GM21825 (cell line): ENCODE measurements at regions not wholly inside any gene's neighbourhood (a gene's known extent, or its start where the extent isn't known, plus 50 kb on each side); places are given as distances from the start of the nearest gene placed in this dataset.
A peak's percentile ranks its signal among the peaks of the same experiment; 100 is the strongest.
"Not testable (repeated sequence)": the region's sequence is repeated elsewhere in the genome, so short reads cannot be mapped to it uniquely, and the experiment has no call there.

Experiments
- ATAC-seq: cut with Tn5 transposase; IDR thresholded peaks from one replicate; pipeline ENCODE4 v1.9.1; 2021; ENCODE audit warnings: mild to moderate bottlenecking, moderate library complexity; ENCODE audit not compliant: unreplicated experiment

- ATAC-seq, result no peak
Measured at GRCh38 chr6:99801805-99802204, 192.2 kb downstream of the MCHR2 start.

DNA sequence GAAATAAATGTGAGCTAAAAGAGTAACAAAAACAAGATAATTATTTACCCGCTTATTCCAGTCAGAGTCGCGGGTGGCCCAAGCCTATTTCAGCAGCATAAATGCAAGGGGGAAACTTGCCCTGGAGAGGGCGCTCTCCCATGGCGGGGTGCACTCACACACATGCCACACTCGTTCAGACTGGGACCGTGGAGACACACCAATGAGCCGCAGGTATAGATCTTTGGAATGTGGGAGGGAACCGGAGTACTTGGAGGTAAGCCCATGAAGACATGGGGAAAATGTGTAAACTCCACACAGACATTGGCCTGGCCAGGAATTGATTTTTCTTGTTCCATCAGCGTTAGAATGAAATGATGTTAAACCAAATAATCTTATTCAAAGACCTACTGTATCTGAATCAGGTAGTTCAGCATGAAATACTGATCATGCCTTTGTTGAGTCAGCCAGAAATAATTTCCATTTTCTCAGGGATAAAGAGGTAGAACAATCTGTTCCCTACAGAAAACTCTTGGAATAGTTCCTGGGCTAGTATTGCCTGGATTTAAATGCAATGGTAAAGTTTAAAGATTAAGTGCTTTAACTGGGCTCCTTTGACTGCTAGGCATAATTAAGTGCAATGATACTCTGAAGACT is 191.5 kb downstream of the MCHR2 start:
- no peak for ATAC-seq

DNA sequence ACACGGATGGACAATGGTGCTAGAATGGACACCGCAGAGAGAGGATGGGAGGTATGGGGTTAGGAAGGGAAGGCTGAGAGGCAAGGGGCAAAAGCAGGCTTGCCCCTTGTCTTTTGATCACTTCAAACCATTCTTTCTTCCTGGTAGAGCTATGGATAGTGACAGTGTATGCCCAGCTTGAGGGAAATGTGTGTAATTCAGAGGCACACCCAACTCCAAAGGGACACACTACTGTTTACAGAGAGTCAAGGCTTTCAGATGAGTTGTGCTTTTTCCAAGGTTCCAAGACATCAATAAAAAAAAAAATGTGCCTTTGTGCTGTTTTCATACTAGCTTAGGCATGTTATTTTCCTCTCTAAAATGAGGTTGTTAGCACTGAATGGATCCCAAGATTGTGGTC is 185.0 kb downstream of the MCHR2 start:
- ATAC-seq, result no peak

DNA sequence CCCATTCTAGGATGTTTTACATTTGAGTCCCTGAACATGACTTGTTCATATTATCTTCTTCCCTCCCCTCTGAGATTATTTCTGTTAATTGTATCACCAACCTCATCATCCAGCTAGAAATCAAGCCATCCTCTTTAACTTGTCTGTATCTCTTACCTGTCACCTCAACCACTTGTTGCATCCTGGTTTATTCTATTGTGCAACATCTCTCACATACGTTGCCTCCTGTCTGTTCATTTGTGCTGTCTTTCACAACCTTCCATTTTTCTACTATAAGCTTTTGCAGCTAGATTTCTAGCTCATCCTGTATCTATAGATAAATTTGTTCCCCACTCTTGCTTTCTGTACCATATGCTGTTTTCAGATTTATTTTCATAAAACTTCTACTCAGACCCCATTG is 183.7 kb downstream of the MCHR2 start:
- no peak for ATAC-seq

DNA sequence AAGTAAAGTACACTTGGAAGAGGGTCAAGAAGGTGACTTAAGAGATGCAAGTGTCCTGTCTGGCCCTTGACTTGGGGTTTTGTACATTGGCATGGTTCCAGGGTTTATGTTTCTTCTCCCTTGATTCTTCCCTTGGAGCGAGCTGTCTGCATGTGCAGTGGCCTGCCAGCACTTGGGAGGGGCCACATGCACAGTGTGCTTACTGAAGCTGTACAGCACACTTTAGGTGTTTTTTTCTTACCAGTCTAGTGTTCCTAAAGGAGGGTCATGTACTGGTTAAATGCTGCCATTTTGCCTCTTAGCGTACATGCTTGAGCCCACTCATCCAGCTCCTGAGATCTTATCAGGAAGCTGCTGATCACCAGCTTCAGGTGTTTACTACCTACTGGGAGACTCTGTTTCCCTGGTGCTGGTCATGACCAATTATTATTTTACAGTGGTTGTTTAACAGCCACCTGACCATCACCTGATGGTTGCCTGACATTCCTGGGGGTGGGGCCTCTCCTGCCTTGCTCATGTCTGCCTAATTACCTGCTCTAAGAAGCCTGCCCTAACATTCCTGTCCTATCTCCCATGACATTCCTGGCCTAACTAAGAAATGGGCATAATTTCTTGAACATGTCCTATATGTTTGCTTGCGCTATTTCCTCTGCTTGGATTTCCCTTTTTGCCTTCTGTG is 182.9 kb downstream of the MCHR2 start:
- no peak for ATAC-seq

GRCh38 chr6:99811636-99812035 is 182.4 kb downstream of the MCHR2 start:
- ATAC-seq, result no peak

DNA sequence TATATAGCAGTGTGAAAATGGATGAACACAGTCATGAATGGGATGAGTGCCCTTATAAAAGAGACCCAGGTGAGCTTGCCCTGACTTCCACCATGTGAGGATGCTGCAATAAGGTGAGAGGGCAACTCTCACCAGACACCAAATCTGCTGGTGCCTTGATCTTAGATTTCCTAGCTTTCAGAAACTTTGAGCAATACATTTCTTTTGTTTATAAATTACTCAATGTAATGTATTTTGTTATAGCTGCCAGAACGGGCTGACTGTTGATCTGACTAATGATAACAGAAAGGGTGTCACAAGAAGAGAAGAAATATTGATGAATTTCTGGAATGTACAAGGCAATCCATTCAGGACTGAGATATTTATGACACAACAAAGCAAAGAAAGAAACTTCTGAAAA is 180.5 kb downstream of the MCHR2 start:
- no peak for ATAC-seq

DNA sequence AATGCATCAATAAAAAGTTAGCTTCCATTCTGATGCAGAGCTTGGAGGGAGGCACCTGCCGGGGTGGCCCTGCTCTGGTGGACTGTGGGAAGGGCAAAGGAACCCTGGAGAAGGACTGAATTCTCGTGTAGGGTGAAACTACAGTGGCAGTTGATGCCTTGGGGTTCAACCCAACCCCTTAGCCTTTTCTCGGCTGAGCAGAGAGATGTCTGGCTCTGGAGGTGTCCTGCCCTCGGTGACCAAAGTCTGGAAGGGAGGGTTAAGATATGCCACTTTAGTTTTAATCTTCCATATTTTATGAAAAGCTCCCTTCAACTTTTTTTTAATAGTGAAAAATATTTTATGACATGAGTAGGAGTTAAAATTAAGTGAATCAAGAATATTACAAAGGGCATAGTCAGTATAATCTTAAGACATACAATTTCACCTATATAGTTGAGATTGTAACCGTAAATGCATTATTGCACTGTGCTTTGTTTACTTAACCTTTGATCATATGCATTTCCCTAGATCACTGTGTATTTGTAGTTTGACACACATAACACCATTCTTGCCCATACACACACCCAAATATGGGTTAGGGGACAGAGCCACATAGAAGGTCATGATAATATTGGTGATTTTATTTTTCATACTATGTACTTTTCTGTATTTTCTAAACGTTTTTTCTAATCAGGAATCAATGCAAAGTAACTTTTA is 179.6 kb downstream of the MCHR2 start:
- no peak for ATAC-seq

- ATAC-seq, result no peak
Measured at GRCh38 chr6:99816795-99817194, 177.2 kb downstream of the MCHR2 start.

DNA sequence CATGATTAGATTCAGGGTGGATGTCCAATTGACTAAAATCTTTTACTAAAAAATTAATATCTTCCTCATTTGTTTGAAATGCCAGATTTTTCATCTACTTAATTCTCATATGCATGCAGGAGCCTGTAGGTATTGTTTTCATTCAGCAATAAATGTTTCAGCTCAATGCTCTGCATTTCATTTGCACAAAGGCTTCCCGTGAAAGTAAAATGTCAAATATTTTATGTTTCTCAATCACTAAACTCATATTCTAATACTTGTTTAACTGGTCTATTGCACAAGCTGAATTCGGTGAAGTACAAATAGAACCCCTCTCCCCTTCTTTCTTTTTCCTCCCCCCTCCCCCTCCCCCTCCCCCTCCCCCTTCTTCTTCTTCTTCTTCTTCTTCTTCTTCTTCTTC is 175.9 kb downstream of the MCHR2 start:
- no peak for ATAC-seq

GRCh38 chr6:99819853-99820252 is 174.2 kb downstream of the MCHR2 start:
- no peak for ATAC-seq

- ATAC-seq, result no peak
Measured at GRCh38 chr6:99821164-99821563, 172.9 kb downstream of the MCHR2 start.

DNA sequence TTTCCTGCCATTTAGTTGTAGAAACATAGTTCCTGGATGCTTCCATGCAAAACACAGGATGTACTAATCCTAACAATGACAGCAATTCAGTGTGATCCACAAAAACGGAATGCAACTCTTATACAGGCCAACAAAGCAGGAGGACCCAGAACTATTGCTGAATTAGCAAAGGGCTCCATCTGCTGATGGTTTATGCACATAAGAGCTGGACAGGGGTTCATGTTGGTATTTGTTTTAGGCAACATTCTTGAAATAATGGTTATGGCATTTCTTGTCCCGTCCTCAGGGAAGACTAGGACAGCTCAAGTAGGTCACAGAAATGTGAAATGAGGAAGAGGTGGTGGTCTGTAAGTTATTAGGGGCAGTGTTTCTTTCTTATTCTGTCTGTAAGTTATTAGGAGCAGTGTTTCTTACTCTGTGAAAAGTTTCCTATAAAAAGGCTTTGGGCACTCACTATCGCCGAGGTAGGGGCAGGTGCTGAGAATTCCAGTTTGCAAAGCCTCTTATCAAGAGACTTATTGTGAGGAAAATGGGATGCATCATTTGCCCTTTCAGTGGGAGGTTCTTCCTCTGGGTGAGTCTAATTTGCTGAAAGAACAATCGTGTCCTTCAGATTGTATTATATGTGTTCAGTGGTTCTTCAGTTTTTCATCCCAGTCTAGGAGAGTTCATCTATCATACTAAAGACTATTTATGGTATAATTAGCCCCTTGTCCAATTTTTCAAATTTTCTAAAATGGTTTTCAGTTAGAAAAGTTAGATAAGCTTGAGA is 171.1 kb downstream of the MCHR2 start:
- peak; percentile 73 for ATAC-seq

GRCh38 chr6:99823513-99824235 is 170.3 kb downstream of the MCHR2 start:
- not testable (repeated sequence) for ATAC-seq

- ATAC-seq, result no peak
Measured at GRCh38 chr6:99833034-99833433, 161.0 kb downstream of the MCHR2 start.

DNA sequence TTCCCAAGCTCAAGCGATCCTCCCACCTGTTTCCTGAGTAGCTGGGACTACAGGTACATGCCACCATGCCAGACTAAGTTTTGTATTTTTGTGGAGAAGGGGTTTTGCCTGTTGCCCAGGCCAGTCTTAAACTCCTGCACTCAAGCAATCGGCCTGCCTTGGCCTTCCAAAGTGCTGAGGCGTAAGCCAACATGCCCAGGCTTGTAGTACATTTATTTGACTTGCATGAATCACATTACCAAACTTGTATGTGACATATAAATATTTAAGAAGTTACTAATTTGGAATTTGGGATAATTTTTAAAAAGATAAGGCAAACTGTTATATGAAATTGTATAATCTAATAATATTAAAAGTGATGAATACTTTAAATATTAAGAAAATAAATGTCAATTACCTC is 157.6 kb downstream of the MCHR2 start:
- ATAC-seq, result no peak

- ATAC-seq, result no peak
Measured at GRCh38 chr6:99838607-99839006, 155.4 kb downstream of the MCHR2 start.

DNA sequence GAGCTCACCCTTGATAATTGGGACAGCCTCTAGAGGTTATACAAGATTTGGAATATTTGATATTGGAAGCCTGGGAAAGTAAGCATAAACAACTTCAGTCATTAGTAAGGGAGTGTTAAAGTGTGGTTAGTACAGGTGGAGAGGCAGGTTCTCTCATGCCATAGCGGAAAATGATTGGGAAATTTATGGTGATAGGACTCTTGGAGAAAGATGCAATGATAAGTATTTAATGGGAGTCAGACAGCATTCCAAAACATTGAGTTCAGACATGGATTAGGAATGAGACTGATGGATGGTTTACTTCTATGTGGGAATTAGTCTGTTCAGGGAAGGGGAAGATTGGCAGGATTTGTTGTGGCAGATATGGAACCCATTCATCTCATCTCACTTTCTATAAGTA is 152.7 kb downstream of the MCHR2 start:
- no peak for ATAC-seq

DNA sequence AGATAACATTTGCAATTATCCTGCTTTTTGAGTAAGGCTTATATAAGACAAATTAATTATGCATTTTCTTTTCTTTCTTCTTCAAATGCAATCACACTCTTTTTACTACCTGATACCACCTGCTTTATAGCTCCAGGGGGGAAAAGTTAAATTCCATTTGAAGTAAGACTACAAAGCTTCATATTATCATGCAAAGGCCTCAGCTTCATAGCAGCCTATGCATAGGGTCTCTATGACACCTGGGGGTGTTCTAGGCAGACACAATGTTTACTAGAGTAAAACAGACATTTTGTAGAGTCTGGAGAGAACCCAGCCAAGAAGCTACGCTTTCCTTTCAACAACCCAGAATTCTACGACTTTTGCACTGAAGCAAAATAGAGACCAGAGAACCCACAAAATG is 148.0 kb downstream of the MCHR2 start:
- ATAC-seq, result no peak

DNA sequence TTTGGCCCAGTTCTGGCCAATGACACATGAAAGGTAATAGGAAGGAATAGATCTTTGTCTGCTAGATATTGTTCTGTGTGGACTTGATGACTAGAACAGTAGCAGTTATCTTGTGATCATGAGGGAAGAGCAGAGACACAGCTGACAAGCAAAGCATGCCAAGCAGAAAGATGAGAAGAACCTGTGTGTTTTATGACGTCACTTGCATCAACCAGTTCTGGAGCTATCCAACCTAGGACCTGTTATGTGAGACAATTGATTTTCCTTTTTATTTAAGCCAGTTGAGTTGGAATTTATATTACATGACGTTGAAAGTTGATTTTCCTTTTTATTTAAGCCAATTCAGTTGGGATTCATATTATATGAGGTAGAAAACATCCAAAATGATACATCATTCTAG is 143.2 kb downstream of the MCHR2 start:
- no peak for ATAC-seq

DNA sequence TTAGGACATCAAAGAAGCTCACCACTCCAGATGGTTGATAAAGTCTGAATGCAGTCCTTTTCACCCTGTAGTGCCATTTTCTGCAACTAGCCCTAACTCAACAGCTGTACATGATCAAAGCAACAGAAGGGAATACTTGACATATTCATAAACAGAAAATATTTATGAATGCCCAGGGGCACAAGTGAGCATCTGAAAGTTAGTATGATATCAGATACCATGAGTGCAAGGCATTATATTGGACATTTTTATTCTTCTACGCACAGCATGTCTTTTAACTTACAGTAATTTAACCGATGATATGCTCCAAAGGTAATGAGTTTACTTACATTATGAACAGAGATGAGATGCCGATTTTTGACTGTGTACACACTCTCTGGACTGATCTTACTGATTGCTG is 142.0 kb downstream of the MCHR2 start:
- ATAC-seq, result no peak
